ENCODE measurements at regions not wholly inside any gene's neighbourhood (a gene's known extent, or its start where the extent isn't known, plus 50 kb on each side); places are given as distances from the start of the nearest gene placed in this dataset.

GRCh38 chr5:4544049-4544670 is 596.0 kb upstream of the ADAMTS16 start:
- no peak overlapping the region for H3K27ac ChIP-seq
- 23% methylated on average over 10 of the region's 10 CpGs for WGBS (ENCODE audit: missing lambda C conversion rate)
- no peaks in the 10 kb centered on the region for H3K9me3 ChIP-seq
- ChIA-PET POLR2A (no interaction called here), CTCF (no interaction called here)
- no peak overlapping the region for H3K4me3 ChIP-seq
- H3K4me1 ChIP-seq = no peaks in the 10 kb centered on the region
- FAIRE-seq = no peak
- no peak for ATAC-seq
- no peak overlapping the region for H3K4me2 ChIP-seq
- no peak for DNase-seq (ENCODE audit: low read depth in 1 of 2, low spot score in 1 of 2)
- no peak for TF ChIP-seq EHMT2 (IDR thresholded peaks at IDR 0.05; ENCODE audit: low read depth)
- no peak for TF ChIP-seq NR3C1 (IDR thresholded peaks at IDR 0.05)
- TF ChIP-seq ZC3H11A (IDR thresholded peaks at IDR 0.05) = no peak
- TF ChIP-seq ATOH8 (CRISPR knock-in tag; IDR thresholded peaks at IDR 0.05; ENCODE audit: low read depth) = no peak
- no peak for TF ChIP-seq PHF8 (IDR thresholded peaks at IDR 0.05; ENCODE audit: borderline replicate concordance, low read depth)
- no peak for TF ChIP-seq JUN (IDR thresholded peaks at IDR 0.05)
- TF ChIP-seq RAD21 (conservative IDR thresholded peaks at IDR 0.05 in 1 of 2, IDR thresholded peaks at IDR 0.05 in 1 of 2) = no peak
- no peak for TF ChIP-seq MAX (IDR thresholded peaks at IDR 0.05)

GRCh38 chr5:4547547-4547946 is 592.6 kb upstream of the ADAMTS16 start:
- Histone ChIP-seq H3K27ac (no peak overlapping the region), H3K4me1 (no peaks in the 10 kb centered on the region), H3K4me3 (no peak overlapping the region), H3K4me2 (no peak overlapping the region), H3K9me3 (no peaks in the 10 kb centered on the region)
- DNase-seq (ENCODE audit: low read depth in 1 of 2, low spot score in 1 of 2) (no peak), ATAC-seq (no peak), FAIRE-seq (no peak)
- ChIA-PET POLR2A (no interaction called here), CTCF (no interaction called here)
- TF ChIP-seq ATOH8 (CRISPR knock-in tag; IDR thresholded peaks at IDR 0.05; ENCODE audit: low read depth) = no peak
- TF ChIP-seq BHLHE40 (IDR thresholded peaks at IDR 0.05; ENCODE audit: low read depth, low read length) = no peak
- TF ChIP-seq CTCF (IDR thresholded peaks at IDR 0.05) = no peak
- TF ChIP-seq PHF8 (IDR thresholded peaks at IDR 0.05; ENCODE audit: borderline replicate concordance, low read depth) = no peak
- TF ChIP-seq EHF (CRISPR knock-in tag; IDR thresholded peaks at IDR 0.05) = no peak
- TF ChIP-seq RARB (CRISPR knock-in tag; IDR thresholded peaks at IDR 0.05) = no peak
- TF ChIP-seq PBX3 (IDR thresholded peaks at IDR 0.05) = no peak
- TF ChIP-seq NFE2L2 (conservative IDR thresholded peaks at IDR 0.05; ENCODE audit: low read length) = no peak
- no peak for TF ChIP-seq CBX8 (IDR thresholded peaks at IDR 0.05)
- no peak for TF ChIP-seq ZNF302 (CRISPR knock-in tag; IDR thresholded peaks at IDR 0.05)
- TF ChIP-seq HOXB13 (CRISPR knock-in tag; IDR thresholded peaks at IDR 0.05; ENCODE audit: low read depth) = no peak
- TF ChIP-seq RFX5 (IDR thresholded peaks at IDR 0.05) = no peak
- no peak for TF ChIP-seq RNF2 (IDR thresholded peaks at IDR 0.05; ENCODE audit: borderline replicate concordance, low read depth)
- TF ChIP-seq FOSL2 (IDR thresholded peaks at IDR 0.05) = no peak
- TF ChIP-seq FOSL2 (CRISPR knock-in tag; IDR thresholded peaks at IDR 0.05) = no peak
- 9% methylated on average over 6 of the region's 6 CpGs for WGBS (ENCODE audit: missing lambda C conversion rate)
